Panc1 (cell line): ENCODE measurements at regions not wholly inside any gene's neighbourhood (a gene's known extent, or its start where the extent isn't known, plus 50 kb on each side); places are given as distances from the start of the nearest gene placed in this dataset.
"Not testable (repeated sequence)": the region's sequence is repeated elsewhere in the genome, so short reads cannot be mapped to it uniquely, and the experiment has no call there.

Experiments used
- POLR2AphosphoS5 ChIP-seq: IDR thresholded peaks from 2 replicates; pipeline ENCODE4 v1.6.1; 2012; ENCODE audit warnings: mild to moderate bottlenecking, low read depth, low read length, moderate library complexity
- REST ChIP-seq, 2 experiments: IDR thresholded peaks; 2 replicates each; pipeline ENCODE4 v1.6.1; 2011 to 2012; ENCODE audit warnings: low read depth in 2 of 2, control low read depth in 1 of 2, low read length in 1 of 2, mild to moderate bottlenecking in 1 of 2, moderate library complexity in 1 of 2; ENCODE audit not compliant: insufficient read depth in 1 of 2
- SIN3A ChIP-seq: IDR thresholded peaks from 2 replicates; pipeline ENCODE4 v1.6.1; 2012; ENCODE audit warnings: low read depth, mild to moderate bottlenecking, low read length, moderate library complexity, borderline replicate concordance; ENCODE audit not compliant: insufficient read depth
- TCF7L2 ChIP-seq: IDR thresholded peaks from 2 replicates; pipeline ENCODE4 v1.6.1; 2011; ENCODE audit warnings: mild to moderate bottlenecking, low read depth, low read length, inconsistent platforms
- TF ChIP-seq, protein P1 (sequence below): fragments of 450-650 bp; IDR thresholded peaks from 2 replicates; pipeline ENCODE4 v1.5.1; 2017; ENCODE audit warnings: mild to moderate bottlenecking

DNA sequence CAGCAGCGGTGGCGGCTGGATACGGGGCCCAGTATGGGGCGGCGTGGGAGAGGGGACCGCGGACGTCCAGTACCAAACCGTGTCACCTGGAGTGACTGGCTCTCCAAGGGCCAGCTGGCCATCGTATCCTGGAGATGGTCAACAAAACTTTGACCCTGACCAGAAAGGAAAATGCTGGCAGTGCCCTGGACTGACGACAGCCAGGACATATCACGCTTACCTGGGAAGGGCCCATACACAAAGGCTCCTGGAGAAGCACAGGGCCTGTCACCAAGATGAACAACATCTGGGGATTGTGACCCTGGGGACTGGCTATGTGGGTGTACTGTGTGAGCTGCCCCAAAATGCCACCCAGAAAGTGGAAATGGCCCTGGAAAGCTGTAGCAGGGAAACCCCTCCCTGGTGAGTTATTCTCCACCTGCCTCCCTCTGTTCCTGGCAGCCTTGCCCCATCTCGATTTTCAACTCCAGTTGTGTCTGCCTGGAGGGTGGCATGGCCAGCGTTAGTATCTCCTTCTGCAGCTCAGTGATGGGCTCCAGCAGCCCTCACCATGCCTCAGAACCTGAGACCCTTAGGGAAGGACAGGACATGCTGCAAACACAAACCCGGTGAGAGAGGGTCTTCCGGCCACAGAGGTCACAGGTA lies 117.6 kb upstream of the KCNJ18 start:
- TF ChIP-seq, protein P1, sequence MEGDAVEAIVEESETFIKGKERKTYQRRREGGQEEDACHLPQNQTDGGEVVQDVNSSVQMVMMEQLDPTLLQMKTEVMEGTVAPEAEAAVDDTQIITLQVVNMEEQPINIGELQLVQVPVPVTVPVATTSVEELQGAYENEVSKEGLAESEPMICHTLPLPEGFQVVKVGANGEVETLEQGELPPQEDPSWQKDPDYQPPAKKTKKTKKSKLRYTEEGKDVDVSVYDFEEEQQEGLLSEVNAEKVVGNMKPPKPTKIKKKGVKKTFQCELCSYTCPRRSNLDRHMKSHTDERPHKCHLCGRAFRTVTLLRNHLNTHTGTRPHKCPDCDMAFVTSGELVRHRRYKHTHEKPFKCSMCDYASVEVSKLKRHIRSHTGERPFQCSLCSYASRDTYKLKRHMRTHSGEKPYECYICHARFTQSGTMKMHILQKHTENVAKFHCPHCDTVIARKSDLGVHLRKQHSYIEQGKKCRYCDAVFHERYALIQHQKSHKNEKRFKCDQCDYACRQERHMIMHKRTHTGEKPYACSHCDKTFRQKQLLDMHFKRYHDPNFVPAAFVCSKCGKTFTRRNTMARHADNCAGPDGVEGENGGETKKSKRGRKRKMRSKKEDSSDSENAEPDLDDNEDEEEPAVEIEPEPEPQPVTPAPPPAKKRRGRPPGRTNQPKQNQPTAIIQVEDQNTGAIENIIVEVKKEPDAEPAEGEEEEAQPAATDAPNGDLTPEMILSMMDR, result not testable (repeated sequence)
- TF ChIP-seq POLR2AphosphoS5; REST (IDR thresholded peaks at IDR 0.05; ENCODE audit: insufficient read depth in 1 of 2, low read depth in 2 of 2, low read length in 1 of 2); TCF7L2; SIN3A: not testable (repeated sequence)
